Stromal cell of bone marrow (primary cell): ENCODE measurements at regions not wholly inside any gene's neighbourhood (a gene's known extent, or its start where the extent isn't known, plus 50 kb on each side); places are given as distances from the start of the nearest gene placed in this dataset.

ENCODE experiments used
- DNase-seq: peaks from one replicate; pipeline ENCODE4 v3.0.0-alpha.2; 2012; ENCODE audit warnings: low read depth

DNA sequence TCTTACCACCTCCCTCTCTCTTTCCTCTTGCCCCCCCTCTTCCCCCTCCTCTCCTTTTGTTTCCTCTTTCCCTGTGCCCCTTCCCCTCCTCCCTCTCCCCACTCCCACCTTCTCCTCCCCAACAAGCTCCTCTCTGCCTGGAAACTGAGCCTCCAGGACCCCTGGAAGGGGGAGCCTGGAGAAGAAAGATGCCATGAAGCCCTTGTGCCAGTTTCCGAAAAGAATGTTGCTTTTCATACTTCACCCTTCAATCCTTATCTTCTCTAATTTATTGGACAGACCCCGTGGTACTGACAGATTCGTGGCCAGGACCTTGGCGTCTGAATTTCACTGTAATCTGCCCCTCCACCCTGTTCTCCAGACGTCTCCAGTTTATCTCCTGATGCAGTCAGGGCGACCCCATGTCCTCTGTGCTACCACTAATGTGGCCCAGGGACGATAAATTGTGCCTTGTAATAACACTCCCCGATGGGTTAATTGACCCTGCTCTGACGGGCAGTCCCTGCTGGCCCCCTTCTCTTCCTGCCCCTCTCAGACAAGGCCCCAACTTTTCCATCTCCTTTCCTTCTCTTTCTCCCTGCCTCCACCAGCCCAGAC is 138.4 kb upstream of the GSE1 start:
- no peak for DNase-seq

DNA sequence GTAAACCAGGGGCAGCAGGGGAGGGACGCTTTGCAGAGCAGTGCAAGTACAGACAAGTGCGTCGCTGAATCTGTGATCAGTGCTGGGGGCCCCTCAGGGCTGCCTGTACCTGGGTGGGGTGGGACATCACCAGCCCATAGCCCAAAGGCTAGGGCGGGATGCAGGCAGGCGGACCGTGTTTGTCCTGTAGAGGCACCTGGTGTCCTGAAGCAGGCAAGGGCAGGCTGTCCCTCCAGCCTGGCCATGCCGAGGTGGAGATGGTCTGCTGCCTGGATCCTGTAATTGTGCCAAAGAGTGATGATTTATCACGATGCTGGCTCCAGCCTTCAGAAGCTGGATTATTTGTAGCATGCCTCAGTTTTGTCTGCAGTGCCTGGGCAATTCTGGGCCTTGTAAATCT is 137.9 kb upstream of the GSE1 start:
- no peak for DNase-seq

DNA sequence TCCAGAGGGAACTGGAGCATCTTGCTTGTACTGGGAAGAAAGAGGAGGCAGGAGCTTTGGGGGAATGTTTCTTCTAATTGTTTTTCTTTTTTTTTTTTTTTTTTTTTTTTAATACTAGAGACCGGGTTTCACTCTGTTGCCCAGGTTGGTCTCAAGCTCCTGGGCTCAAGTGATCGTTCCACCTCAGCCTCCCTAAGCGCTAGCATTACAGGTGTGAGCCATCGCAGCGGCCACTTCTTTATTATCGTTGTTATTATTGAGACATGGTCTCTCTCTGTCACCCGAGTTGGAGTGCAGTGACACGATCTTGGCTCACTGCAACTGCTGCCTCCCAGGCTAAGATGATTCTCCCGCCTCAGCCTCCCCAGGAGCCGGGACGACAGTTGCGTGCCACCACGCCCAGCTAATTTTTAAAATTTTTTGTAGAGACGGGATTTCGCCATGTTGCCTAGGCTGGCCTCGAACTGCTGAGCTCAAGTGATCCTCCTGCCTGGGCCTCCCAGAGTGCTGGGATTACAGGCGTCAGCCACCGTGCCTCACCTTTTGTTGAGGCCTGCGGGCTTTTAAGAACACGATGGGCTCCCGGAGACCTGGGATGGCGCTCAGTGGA is 137.3 kb upstream of the GSE1 start:
- no peak for DNase-seq

DNA sequence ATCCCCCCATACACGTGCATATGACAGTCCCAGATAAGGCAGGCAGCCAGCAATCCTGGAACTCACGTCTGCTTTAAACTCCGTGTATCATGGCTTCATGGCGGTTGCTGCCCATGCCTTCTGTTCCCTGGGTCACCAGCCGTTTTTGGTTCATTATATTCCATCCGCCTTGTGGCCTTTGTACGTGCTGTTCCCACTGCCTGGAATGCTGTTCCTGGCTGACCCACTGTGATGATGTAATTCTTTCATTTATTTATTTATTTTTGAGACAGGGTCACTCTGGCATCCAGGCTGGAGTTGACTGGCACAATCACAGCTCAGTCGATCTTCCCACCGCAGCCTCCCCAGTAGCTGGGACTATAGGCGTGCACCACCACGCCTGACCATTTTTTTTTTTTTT is 136.7 kb upstream of the GSE1 start:
- DNase-seq = no peak

DNA sequence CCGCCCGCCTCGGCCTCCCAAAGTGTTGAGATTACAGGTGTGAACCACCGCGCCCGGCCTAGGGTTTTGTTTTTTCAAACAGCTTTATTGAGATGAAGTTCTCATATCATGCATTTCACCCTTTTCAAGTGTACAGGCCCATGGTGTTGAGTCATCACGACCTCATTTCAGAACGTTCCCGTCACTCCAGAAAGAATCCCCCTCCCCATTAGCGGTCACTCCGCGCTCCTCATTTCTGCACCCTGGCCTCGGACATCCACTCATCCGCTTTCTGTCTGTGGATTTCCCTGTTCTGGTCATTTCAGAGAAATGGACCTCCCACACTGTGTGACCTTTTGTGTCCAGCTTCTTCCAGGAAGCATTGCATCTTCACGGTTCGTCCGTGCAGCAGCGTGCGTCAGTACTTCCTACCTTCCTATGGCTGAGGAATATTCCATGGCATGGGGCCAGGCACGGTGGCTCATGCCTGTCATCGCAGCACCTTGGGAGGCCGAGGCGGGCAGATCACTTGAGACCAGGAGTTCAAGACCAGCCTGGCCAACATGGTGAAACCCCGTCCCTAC is 135.2 kb upstream of the GSE1 start:
- DNase-seq = no peak

DNA sequence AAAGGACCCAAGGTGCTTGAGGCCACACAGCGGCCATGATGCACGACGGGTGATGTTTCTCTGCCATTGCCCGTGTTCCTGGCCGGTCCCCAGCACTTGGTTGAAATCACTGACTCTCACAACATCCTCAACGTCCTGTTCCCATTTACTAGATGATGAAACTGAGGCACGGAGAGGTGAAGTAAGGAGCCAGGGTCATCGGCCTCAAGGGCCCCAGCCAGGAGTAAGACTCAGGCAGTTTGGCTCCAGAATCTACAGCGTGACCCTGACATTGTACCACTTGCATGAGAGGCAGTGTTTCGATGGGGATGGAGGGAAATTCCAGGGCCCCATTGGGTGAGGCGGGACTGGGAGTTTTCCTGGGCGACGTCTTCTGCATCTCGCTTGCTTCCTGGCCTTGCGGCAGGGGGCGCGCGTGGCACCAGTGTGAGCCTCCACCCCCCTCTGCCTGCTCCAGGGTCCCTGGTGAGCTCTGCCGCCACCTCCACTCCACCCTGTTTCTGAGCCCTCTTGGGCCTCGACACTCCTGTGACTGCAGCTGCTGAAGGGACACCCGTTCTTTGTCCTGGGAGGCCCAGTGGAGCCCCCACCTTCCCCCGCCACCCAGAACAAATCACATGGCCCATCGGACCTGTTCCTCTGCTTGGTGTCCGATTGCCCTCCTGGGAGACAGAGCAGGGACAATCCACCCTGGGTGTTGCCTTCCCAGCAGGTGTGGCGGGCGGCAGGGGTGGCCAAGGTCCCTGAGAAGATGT is 133.0 kb upstream of the GSE1 start:
- no peak for DNase-seq

DNA sequence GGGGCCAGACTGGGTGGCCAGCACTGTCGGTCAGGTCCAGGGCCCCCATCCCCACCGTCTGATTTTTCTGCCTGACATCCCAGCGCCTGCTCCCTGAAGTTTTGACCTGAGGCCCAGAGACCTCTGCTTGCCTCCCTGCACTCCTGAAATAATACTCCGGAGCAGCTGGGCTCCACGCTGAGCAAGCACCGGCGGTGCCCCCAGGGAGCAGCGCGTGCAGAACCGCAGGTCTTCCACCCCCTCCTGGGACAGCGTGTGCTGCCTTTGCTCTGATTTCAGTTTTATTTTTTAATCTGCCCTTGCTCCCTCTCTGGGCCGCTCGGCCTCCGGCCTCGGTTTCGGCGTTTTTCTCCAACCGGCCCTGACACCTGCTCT is 132.4 kb upstream of the GSE1 start:
- no peak for DNase-seq

DNA sequence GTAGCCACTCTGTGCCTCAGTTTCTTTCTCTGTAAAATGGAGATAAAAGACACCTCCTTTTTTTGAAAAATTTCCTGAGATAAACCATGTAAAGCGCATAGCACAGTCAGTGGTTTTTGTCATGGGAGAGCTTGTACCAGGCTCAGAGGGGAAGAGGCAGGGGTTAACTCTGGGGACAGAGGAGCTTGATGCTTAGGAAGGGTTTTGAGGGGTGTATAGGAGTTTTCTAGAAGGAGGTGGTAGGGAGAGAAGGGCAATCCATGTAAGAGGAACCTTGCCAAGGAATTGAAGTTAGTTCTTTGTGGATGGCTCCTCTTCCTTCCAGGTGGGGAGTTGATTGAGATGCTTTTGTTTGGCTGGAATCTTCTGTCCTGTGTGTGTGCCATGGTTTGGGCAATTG is 131.9 kb upstream of the GSE1 start:
- DNase-seq = no peak

DNA sequence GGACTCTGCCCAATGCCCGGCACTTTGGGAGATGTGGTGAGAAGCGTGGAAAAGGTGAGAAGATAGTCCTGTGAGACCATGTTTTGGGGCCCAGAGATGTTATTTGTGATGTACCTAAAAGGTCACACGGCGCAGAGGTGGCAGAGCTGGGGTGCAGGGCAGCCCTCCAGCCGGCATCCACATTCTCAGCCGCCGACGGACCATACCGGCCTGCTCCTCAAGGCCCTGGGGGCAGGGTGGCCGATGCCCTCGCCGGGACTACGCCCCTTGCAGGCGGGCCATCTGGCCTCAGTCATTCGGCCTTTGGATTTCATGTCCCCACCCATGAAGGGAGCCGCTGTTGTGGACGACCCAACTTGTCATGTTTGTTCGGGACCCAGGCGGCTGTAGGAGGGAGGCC is 131.4 kb upstream of the GSE1 start:
- DNase-seq = no peak

DNA sequence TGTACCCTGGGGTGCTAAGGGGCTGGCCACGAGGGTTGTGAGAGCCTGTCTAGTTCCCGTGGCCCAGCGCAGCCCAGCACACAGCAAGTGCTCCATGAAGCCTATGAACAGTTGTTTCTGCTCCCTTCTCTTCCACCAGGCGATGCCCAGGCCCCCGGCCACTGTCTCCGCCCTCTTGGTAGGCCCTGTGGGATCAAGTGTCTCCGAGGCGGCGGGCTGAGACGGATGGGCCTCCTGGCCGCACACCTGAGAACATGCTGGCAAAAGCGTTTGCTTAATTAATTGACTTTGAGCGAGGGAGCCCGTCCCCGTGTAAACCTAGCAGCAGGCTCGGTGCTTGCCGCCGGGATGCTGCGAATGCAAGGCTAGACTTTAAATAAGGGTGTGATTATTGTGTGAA is 129.7 kb upstream of the GSE1 start:
- no peak for DNase-seq

DNA sequence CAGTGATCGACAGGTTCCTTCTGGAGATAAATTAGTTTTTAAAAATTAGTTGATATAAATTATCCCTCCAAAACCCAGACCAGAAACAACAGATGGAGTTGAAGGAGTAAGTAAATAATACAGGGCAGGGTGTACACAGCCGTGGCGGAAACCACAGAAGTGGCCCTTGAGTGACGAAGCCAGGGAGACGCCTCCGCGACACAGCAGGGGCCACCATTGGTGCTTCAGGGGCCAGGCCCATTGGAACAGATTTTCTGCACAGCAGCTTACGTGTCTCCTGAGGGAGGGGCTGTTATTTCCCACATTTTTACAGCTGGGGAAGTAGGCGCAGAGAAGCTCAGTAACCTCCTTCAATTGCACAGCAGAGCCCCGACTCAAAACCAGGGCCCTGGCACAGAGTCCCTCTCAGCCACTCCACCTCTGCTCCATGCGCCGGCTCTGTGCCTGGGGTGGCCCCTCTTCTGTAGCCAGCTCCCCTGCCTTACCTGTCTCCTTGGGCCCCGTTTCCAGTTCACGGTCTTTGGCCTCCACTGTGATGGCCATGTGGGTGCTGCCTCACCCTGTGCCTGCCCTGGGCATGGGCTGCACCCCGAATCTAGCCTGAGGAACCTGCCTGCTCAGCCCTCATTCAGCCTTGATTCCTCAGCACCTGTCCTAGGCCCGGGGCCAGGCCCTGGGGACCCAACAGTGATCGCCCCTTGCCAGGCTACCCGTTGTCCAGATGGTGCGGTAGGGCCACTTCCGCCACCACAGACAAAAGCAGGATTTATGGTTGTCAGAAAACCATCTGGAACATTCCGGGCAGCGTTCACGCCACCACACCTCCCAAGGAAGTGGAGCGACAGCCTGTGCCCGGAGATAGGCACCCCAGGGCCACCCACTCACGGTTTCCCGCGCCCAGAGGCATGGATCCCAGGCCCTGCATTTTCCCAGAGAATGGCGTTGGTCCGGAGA is 128.5 kb upstream of the GSE1 start:
- no peak for DNase-seq

DNA sequence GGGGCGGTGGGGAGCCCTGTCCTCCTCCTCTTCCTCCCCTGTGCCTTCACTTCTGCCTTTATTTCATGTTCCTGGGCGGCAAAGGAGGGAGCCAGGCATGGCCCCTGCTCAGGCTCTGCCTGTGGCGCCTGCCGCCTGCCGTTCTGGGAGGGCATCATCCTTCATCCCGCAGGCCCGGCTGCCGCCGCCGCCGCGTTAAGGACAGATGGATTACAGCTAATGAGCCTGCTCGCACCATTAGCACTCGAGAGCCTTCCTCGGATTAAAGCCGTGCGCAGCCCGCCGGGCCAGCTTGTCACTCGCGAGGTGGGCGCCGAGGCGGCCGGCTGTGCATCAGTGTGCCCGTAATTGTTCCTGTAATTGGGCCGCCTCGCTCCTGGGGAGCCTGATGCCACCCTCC is 127.7 kb upstream of the GSE1 start:
- no peak for DNase-seq

DNA sequence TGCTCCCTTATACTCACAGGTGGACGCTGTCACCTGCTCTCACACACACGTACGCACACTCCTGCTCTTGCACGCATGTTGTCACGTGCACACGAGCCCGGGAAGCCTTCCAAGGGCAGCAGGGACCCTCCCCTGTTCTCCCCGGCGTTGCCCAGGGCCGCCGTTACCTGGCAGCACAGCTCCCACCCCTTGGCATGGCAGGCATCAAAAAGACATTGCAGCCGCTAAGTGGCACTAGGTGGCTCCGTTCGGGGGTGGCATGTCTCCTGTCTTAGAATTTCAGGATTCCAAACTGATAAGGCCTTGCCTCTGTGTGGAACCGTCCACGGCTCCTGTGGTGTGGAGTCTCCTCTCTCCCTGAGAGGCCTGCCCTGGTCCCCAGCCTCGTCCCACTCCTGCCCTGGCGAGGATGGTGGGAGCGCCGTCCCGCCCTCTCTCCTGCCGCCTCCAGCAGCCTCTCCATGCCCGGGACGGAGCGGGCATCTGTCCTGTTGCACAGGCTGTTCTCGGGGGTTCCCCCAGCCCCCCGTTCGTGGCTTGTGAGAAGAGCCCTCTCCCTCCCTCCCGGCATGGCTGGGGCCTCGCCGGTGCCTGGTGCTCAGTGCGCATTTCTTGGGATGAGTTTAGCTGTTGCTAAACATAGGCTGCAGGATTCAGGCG is 126.7 kb upstream of the GSE1 start:
- no peak for DNase-seq

DNA sequence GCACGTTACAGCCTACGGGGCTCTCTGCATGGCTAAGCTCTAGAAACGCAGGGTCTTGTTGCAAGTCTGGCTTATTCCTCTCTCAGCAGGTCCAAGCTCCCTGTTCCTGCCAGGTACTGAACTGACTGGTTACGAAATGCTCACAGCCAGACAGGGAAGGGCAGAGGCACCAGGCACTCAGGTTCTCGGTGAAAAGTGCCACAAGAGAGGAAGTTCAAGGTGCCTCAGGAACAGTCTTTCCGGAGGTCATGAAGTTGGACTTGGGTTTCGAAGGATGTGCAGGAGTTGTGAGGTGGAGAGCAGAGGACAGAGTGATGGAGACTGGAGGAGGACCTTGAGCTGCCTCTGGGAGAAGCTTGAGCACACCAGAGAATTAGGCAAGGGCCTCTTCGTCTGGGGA is 124.7 kb upstream of the GSE1 start:
- no peak for DNase-seq

DNA sequence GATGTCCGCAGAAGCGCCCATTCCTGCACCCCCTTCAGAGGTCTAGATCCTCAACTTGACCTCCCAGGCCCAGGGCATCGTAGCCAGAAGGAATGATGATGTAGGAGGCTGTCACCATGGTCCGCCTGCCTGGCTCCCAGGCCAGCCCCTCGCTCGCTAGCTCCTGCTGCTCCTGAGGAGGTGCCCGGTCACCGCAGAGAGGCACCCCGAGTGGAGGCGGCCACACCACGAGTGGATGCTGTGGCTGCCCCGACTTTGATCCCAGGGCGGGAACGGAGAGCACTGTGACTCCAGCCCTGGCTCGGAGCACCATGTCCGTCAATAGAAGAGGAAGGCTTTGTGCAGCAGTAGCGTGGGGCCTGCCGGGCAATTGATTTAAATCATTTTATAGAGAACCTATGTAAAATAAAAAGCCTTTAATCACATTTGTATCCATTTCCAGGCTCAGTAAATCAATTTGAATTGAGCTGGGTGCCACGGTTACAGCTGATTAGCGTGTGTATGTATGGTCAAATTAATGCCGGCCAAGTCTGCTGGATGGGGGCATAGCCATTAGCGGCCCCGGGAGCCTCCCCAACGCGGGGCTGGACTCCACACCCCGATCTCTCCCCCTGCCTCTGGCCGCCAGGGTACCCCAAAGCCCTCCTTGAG is 122.6 kb upstream of the GSE1 start:
- no peak for DNase-seq

DNA sequence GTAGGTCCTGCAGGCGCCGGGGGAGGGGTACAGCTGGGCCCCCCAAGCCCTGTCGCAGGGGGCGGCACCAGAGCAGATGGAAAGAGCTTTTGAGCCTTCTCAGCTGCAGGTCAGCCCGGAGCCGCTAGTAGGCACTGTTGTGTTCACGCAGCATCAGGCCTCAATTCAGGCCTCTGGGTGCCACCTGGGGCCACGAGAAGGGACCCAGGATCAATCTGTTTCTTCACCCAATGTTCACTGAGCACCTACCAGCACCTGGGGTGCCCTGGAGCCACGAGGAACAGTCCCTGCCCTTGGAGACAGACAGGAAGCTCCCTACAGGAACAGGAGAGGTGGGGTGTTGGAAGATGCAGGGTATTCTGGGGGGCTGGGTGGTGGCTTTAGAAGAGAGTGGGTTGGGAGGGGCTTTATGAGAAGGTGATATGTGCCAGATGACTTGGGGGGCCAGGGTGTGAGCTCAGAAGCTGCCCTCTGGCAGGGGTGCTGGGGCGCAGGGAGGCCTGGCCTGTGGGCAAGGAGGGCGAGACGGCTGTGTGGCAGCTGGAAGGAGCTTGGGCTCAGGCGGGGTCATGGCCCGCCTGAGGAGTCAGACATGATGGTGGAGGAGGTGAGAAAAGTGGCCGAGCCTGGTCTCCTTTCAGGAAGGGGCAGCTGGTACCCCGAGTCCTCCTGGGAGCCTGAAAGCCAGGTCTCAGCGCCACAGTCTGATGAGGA is 121.9 kb upstream of the GSE1 start:
- DNase-seq = no peak

DNA sequence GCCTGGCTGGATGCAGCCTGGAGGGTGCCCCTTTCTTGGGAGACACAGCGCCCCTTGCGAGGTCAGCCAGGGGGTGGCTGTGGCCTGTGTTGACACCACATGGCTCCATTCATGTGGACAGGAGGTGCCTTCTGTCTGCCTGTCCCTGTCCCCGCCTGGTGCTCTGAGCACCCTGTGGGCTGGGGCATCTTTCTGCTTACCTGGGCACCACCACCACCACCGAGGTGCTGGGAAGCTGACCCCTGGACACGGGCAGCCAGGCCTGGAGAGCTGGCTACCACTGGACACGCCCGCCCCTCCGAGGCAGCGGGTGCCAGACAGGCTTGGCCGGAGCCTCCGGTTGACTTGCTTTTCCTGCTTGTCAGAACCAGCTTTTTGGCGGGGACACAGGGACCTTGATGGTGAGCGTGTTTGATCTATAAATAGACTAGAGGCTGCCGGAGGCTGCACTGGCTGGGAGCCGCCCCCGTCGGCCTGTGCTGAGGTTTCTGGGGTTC is 121.3 kb upstream of the GSE1 start:
- DNase-seq = no peak

DNA sequence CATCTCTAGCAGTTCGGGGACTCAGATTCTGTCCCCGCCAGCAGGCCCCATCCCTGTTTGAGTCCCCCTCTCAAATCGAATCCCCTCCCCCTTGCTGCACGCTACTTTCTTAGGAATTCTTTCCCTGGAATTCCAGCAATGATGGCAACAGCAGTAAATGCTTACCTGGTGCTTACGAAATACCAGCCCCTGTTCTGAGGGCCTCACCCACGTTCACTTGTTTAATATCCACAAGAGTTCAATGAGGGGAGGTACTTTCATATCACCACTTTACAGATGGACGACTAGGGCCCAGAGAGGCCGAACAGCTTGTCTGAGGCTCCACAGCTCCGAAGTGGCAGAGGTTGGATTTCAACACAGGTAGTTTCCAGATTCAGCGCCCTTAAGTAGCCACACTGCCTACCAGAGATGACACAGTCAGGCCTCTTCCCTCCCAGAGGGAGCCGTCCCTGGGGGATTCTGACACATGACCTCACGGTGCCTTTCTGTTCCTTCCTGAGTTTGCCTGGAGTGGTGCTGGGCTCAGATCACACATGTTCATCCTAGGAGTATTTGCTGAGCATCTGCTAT is 120.7 kb upstream of the GSE1 start:
- DNase-seq = no peak

DNA sequence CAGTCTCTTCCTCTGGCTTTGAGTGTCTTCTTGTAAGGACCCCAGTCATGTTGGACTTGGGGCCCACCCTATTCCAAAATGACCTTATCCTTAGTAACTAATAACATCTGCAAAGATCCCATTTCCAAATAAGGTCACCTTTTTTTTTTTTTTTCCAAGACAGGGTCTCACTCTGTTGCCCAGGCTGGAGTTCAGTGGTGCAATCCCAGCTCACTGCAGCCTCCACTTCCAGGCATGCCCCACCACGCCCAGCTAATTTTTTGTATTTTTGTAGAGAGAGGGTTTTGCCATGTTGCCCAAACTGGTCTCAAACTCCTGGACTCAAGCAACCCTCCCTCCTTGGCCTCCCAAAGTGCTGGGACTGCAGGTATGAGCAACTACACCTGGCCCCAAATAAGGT is 118.8 kb upstream of the GSE1 start:
- no peak for DNase-seq

DNA sequence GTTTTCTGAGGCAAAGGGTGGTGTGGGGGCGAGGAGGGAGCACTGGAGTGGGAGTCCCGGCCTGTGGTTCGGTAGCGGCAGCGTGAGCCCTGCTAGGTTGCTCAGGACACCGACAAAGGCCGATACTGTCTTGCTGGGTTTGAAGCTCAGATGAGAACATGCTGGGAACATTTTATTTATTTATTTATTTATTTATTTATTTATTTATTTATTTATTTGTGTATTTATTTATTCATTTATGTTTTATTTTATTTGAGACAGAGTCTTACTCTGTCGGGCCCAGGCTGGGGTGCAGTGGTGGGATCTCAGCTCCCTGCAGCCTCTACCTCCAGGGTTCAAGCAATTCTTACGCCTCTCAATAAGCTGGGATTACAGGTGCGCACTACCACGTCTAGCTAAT is 117.9 kb upstream of the GSE1 start:
- no peak for DNase-seq
